ENCODE measurements at regions not wholly inside any gene's neighbourhood (a gene's known extent, or its start where the extent isn't known, plus 50 kb on each side); places are given as distances from the start of the nearest gene placed in this dataset.

DNA sequence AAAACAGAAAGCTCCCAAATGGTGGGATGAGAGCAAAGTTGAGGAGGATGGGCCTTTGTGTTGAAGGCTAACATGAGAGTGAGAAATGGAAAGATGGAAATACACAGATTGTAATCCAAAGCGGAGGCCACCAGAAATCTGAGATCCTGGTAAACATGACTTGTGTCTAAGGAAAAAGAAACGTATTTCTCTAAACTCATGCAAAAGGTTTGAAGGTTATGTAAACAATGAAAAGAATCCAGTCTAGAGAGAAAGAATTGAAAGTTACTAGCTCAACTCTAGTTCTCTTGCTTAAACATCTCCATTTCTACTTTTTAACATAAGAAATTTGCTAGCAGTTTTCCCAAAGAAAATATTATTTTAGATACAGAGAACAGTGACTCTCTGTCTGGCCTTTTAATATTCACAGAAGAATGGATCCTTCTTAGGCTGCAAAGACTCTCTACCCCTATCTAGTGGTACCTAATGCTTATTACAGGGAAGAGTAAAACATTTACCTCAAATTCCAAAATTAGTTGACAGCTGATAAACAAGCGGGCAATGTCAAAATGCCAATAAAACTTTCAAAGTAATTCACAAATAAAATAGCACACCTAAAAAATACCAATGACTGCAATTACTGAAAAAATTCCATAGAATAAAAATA is 75.8 kb upstream of the SOX5 start:
- no peaks in the 10 kb centered on the region for H3K27me3 Mint-ChIP-seq (ENCODE audit: unreplicated experiment)
- H3K4me3 Mint-ChIP-seq (ENCODE audit: unreplicated experiment): no peak overlapping the region
- peak overlapping the region; percentile 69 for H3K27ac Mint-ChIP-seq (ENCODE audit: unreplicated experiment)
- no peak for DNase-seq (ENCODE audit: extremely low spot score, unreplicated experiment)
- H3K9me3 Mint-ChIP-seq (ENCODE audit: unreplicated experiment): peaks cover 10% of the 10 kb centered on the region
- H3K4me1 Mint-ChIP-seq (ENCODE audit: unreplicated experiment): peaks cover 8% of the 10 kb centered on the region
- peaks cover 2% of the 10 kb centered on the region for H3K36me3 Mint-ChIP-seq (ENCODE audit: unreplicated experiment)
- TF ChIP-seq, protein P1, sequence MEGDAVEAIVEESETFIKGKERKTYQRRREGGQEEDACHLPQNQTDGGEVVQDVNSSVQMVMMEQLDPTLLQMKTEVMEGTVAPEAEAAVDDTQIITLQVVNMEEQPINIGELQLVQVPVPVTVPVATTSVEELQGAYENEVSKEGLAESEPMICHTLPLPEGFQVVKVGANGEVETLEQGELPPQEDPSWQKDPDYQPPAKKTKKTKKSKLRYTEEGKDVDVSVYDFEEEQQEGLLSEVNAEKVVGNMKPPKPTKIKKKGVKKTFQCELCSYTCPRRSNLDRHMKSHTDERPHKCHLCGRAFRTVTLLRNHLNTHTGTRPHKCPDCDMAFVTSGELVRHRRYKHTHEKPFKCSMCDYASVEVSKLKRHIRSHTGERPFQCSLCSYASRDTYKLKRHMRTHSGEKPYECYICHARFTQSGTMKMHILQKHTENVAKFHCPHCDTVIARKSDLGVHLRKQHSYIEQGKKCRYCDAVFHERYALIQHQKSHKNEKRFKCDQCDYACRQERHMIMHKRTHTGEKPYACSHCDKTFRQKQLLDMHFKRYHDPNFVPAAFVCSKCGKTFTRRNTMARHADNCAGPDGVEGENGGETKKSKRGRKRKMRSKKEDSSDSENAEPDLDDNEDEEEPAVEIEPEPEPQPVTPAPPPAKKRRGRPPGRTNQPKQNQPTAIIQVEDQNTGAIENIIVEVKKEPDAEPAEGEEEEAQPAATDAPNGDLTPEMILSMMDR (IDR thresholded peaks at IDR 0.05): peak; percentile 60

DNA sequence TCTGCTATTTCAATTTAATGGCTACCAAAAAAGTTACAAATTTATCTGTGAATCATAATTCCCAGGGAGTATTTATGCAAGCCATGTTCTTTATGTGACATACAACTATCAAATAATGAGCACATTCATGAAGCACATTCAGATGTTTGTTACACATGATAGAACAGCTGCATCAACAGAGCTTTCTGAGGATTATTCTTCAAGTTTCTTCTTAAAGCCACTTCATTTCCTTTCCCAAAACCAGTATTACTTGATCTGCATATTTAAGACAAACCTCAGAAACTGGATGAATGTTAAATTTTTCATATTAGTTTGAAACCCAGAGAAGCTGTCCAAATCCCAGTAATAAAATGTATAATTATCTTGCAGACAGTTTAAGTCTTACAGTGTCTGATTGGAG is 73.6 kb upstream of the SOX5 start:
- H3K9me3 Mint-ChIP-seq (ENCODE audit: unreplicated experiment): peaks cover 7% of the 10 kb centered on the region
- H3K4me1 Mint-ChIP-seq (ENCODE audit: unreplicated experiment): peaks cover 8% of the 10 kb centered on the region
- DNase-seq (ENCODE audit: extremely low spot score, unreplicated experiment): no peak
- H3K27ac Mint-ChIP-seq (ENCODE audit: unreplicated experiment): no peak overlapping the region
- H3K4me3 Mint-ChIP-seq (ENCODE audit: unreplicated experiment): no peak overlapping the region
- H3K36me3 Mint-ChIP-seq (ENCODE audit: unreplicated experiment): no peaks in the 10 kb centered on the region
- H3K27me3 Mint-ChIP-seq (ENCODE audit: unreplicated experiment): no peaks in the 10 kb centered on the region
- TF ChIP-seq, protein P1 (IDR thresholded peaks at IDR 0.05): no peak

DNA sequence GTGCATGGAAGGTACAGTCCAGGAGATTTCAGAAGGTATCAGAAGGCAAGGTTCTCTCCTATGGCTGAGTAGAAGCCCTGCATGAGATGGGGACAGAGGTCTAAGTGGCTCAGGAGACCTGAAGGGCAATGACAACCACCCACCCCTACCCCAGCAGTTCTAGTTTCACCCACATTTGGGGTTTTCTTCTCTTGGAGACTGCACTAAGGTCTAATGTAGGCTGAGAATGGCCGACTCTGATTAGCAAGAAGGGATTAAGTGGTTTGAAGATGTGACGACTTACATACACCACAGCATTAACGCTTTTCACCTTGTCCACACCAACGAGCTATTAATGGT is 71.7 kb upstream of the SOX5 start:
- DNase-seq (ENCODE audit: extremely low spot score, unreplicated experiment): no peak
- no peak overlapping the region for H3K4me3 Mint-ChIP-seq (ENCODE audit: unreplicated experiment)
- H3K36me3 Mint-ChIP-seq (ENCODE audit: unreplicated experiment): no peaks in the 10 kb centered on the region
- peaks cover 8% of the 10 kb centered on the region for H3K4me1 Mint-ChIP-seq (ENCODE audit: unreplicated experiment)
- TF ChIP-seq, protein P1 (IDR thresholded peaks at IDR 0.05): no peak
- peaks cover 7% of the 10 kb centered on the region for H3K9me3 Mint-ChIP-seq (ENCODE audit: unreplicated experiment)
- no peaks in the 10 kb centered on the region for H3K27me3 Mint-ChIP-seq (ENCODE audit: unreplicated experiment)
- no peak overlapping the region for H3K27ac Mint-ChIP-seq (ENCODE audit: unreplicated experiment)

DNA sequence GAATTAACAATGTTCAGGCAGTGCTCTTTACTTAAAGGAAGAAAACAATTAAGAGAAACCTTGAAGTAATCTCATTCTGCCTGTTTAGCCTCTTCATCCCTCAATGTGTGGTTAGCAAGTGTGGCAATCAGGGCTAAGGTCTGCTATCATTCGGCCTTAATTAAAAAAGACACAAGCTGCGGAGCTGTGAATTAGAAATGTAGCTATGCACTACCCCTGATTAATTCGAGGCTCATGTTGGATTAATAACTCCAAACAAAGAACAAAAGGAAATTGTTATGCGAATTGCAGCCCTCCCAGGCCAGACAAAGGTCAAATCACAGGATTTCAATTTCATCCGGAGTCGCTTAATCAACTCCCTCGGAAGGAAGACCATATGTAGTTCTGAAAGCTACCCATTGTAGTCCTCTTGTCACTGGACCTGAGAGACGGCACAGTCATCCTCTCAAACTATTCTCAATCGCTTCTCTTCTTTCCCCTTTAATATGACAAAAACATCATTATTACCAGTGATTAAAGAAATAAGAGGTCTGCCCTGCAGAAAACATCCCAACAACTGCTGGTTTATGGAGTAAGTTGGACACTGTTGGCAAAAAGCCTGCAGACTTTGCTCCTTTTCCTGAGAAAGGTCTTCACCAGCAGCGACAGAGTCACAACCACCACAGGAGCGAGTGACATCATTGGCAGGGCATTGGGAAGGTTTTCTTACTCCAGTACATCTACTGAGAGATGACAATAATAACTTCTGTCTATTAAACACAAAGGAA is 71.1 kb upstream of the SOX5 start:
- Mint-ChIP-seq H3K27me3 (ENCODE audit: unreplicated experiment) (no peaks in the 10 kb centered on the region), H3K4me1 (ENCODE audit: unreplicated experiment) (peaks cover 8% of the 10 kb centered on the region), H3K27ac (ENCODE audit: unreplicated experiment) (no peak overlapping the region), H3K4me3 (ENCODE audit: unreplicated experiment) (no peak overlapping the region), H3K36me3 (ENCODE audit: unreplicated experiment) (no peaks in the 10 kb centered on the region), H3K9me3 (ENCODE audit: unreplicated experiment) (peaks cover 4% of the 10 kb centered on the region)
- TF ChIP-seq, protein P1 (IDR thresholded peaks at IDR 0.05): no peak
- DNase-seq (ENCODE audit: extremely low spot score, unreplicated experiment): no peak

DNA sequence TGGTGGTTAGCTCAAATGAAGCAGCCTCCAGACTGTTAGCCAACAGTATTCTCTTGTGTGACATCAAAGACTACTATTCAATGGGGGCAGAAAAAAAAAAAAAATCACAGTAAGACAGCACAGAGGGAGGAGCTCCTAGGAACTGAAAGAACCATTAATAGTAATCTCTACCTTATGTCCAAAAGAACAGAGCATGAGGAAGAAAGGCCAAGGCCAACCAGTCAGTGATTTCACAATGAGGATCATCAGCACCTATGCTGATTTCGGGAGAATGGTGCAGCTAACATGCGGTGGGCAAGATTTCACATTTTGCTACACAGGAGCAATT is 66.3 kb upstream of the SOX5 start:
- H3K36me3 Mint-ChIP-seq (ENCODE audit: unreplicated experiment): no peaks in the 10 kb centered on the region
- H3K27ac Mint-ChIP-seq (ENCODE audit: unreplicated experiment): no peak overlapping the region
- no peak overlapping the region for H3K4me3 Mint-ChIP-seq (ENCODE audit: unreplicated experiment)
- TF ChIP-seq, protein P1 (IDR thresholded peaks at IDR 0.05): no peak
- DNase-seq (ENCODE audit: extremely low spot score, unreplicated experiment): no peak
- H3K9me3 Mint-ChIP-seq (ENCODE audit: unreplicated experiment): no peaks in the 10 kb centered on the region
- no peaks in the 10 kb centered on the region for H3K27me3 Mint-ChIP-seq (ENCODE audit: unreplicated experiment)
- no peaks in the 10 kb centered on the region for H3K4me1 Mint-ChIP-seq (ENCODE audit: unreplicated experiment)
